WERI-Rb-1 (cell line): ENCODE measurements at regions not wholly inside any gene's neighbourhood (a gene's known extent, or its start where the extent isn't known, plus 50 kb on each side); places are given as distances from the start of the nearest gene placed in this dataset.

Experiments
- DNase-seq: peaks from one replicate; pipeline ENCODE4 v3.0.0-alpha.2; 2020
- H3K27ac ChIP-seq: fragments of 250-450 bp; sonication (Bioruptor Pico); 2 replicates; pipeline ENCODE4 v1.5.1; 2020; ENCODE audit warnings: mild to moderate bottlenecking, moderate library complexity
- H3K27me3 ChIP-seq: fragments of 250-450 bp; sonication (Bioruptor Pico); 2 replicates; pipeline ENCODE4 v1.5.1; 2021; ENCODE audit warnings: mild to moderate bottlenecking, low read depth, moderate library complexity; ENCODE audit not compliant: insufficient read depth, severe bottlenecking
- H3K36me3 ChIP-seq: fragments of 250-450 bp; sonication (Bioruptor Pico); 2 replicates; pipeline ENCODE4 v1.5.1; 2020; ENCODE audit warnings: mild to moderate bottlenecking, moderate library complexity
- H3K4me3 ChIP-seq: 2 replicates; pipeline ENCODE4 v1.5.1; 2011; ENCODE audit warnings: low read depth, mild to moderate bottlenecking, control low read depth, low read length
- H3K9me3 ChIP-seq: fragments of 250-450 bp; sonication (Bioruptor Pico); 2 replicates; pipeline ENCODE4 v1.5.1; 2021; ENCODE audit warnings: mild to moderate bottlenecking, moderate library complexity; ENCODE audit not compliant: severe bottlenecking
- CTCF ChIP-seq: IDR thresholded peaks from 2 replicates; pipeline ENCODE4 v1.5.1; 2011; ENCODE audit warnings: low read depth, mild to moderate bottlenecking, control low read depth, inconsistent platforms, low read length

- Histone ChIP-seq H3K27me3 (no peaks in the 10 kb centered on the region), H3K27ac (no peak overlapping the region), H3K9me3 (no peaks in the 10 kb centered on the region), H3K4me3 (no peak overlapping the region), H3K36me3 (no peaks in the 10 kb centered on the region)
- no peak for DNase-seq
- TF ChIP-seq CTCF, result no peak
These were observed 109.6 kb downstream of the EFNB1 start for GRCh38 chrX:68938244-68939004.

GRCh38 chrX:68937581-68937980 is 108.8 kb downstream of the EFNB1 start:
- TF ChIP-seq CTCF, result no peak
- no peak for DNase-seq
- Histone ChIP-seq H3K27ac (no peak overlapping the region), H3K27me3 (no peaks in the 10 kb centered on the region), H3K36me3 (no peaks in the 10 kb centered on the region), H3K9me3 (no peaks in the 10 kb centered on the region), H3K4me3 (no peak overlapping the region)

GRCh38 chrX:68936608-68937007 is 107.8 kb downstream of the EFNB1 start:
- H3K27me3 ChIP-seq, result no peaks in the 10 kb centered on the region
- no peak overlapping the region for H3K27ac ChIP-seq
- H3K36me3 ChIP-seq, result no peaks in the 10 kb centered on the region
- no peaks in the 10 kb centered on the region for H3K9me3 ChIP-seq
- H3K4me3 ChIP-seq, result no peak overlapping the region
- TF ChIP-seq CTCF, result no peak
- DNase-seq, result no peak

GRCh38 chrX:68936126-68936525 is 107.3 kb downstream of the EFNB1 start:
- DNase-seq, result no peak
- H3K4me3 ChIP-seq, result no peak overlapping the region
- H3K27ac ChIP-seq, result no peak overlapping the region
- TF ChIP-seq CTCF, result no peak
- no peaks in the 10 kb centered on the region for H3K27me3 ChIP-seq
- no peaks in the 10 kb centered on the region for H3K36me3 ChIP-seq
- no peaks in the 10 kb centered on the region for H3K9me3 ChIP-seq

- no peak overlapping the region for H3K4me3 ChIP-seq
- no peak overlapping the region for H3K27ac ChIP-seq
- TF ChIP-seq CTCF, result no peak
- no peaks in the 10 kb centered on the region for H3K27me3 ChIP-seq
- H3K9me3 ChIP-seq, result no peaks in the 10 kb centered on the region
- no peak for DNase-seq
- no peaks in the 10 kb centered on the region for H3K36me3 ChIP-seq
These were observed 106.5 kb downstream of the EFNB1 start for GRCh38 chrX:68935362-68935761.

- H3K27ac ChIP-seq, result no peak overlapping the region
- no peaks in the 10 kb centered on the region for H3K27me3 ChIP-seq
- no peaks in the 10 kb centered on the region for H3K36me3 ChIP-seq
- H3K4me3 ChIP-seq, result no peak overlapping the region
- no peak for TF ChIP-seq CTCF
- H3K9me3 ChIP-seq, result no peaks in the 10 kb centered on the region
- no peak for DNase-seq
These were observed 106.1 kb downstream of the EFNB1 start for GRCh38 chrX:68934922-68935321.
